OCI-LY1 (cell line): ENCODE measurements at regions not wholly inside any gene's neighbourhood (a gene's known extent, or its start where the extent isn't known, plus 50 kb on each side); places are given as distances from the start of the nearest gene placed in this dataset.
"Not testable (repeated sequence)": the region's sequence is repeated elsewhere in the genome, so short reads cannot be mapped to it uniquely, and the experiment has no call there.

Experiments used
- H2AFZ ChIP-seq: fragments of 200-600 bp; sonication (generic), shearing (Covaris generic); 2 replicates; pipeline ENCODE4 v1.6.0; 2014; ENCODE audit warnings: antibody characterized with exemption, mild to moderate bottlenecking, low read length
- H3F3A ChIP-seq: fragments of 200-600 bp; sonication (generic), shearing (Covaris generic); 2 replicates; pipeline ENCODE4 v1.6.0; 2014; ENCODE audit warnings: mild to moderate bottlenecking, antibody characterized with exemption, low read length, moderate library complexity; ENCODE audit not compliant: insufficient read depth
- H3K27ac ChIP-seq: fragments of 200-600 bp; sonication (generic); 2 replicates; pipeline ENCODE4 v1.5.1; 2014; ENCODE audit warnings: low read length, mixed run types, mild to moderate bottlenecking, low read depth; ENCODE audit not compliant: poor library complexity, severe bottlenecking
- H3K27me3 ChIP-seq: fragments of 200-600 bp; sonication (generic); 2 replicates; pipeline ENCODE4 v1.6.0; 2014; ENCODE audit warnings: antibody characterized with exemption, mild to moderate bottlenecking, low read length, moderate library complexity; ENCODE audit not compliant: insufficient read depth
- H3K36me3 ChIP-seq: fragments of 200-600 bp; sonication (generic); 2 replicates; pipeline ENCODE4 v1.6.1; 2014; ENCODE audit warnings: mild to moderate bottlenecking, antibody characterized with exemption, low read length, moderate library complexity, mixed read lengths; ENCODE audit not compliant: insufficient read depth
- H3K4me1 ChIP-seq: fragments of 200-600 bp; sonication (generic); 2 replicates; pipeline ENCODE4 v1.5.1; 2014; ENCODE audit warnings: mild to moderate bottlenecking, low read length, moderate library complexity; ENCODE audit not compliant: insufficient read depth, severe bottlenecking
- H3K4me2 ChIP-seq: fragments of 200-600 bp; sonication (generic), shearing (Covaris generic); 2 replicates; pipeline ENCODE4 v1.6.1; 2014; ENCODE audit warnings: low read length
- H3K4me3 ChIP-seq: fragments of 200-600 bp; sonication (generic); 2 replicates; pipeline ENCODE4 v1.5.1; 2014; ENCODE audit warnings: low read length, low read depth, mild to moderate bottlenecking, mixed read lengths; ENCODE audit not compliant: poor library complexity, severe bottlenecking
- H3K79me2 ChIP-seq: fragments of 200-600 bp; shearing (Covaris generic); 2 replicates; pipeline ENCODE4 v1.6.1; 2016; ENCODE audit warnings: mixed run types, low read length, mixed read lengths; ENCODE audit not compliant: insufficient read depth
- H3K9ac ChIP-seq: fragments of 200-600 bp; sonication (generic), shearing (Covaris generic); 2 replicates; pipeline ENCODE4 v1.6.1; 2014; ENCODE audit warnings: mild to moderate bottlenecking, low read length, mixed read lengths
- H3K9me2 ChIP-seq: fragments of 200-600 bp; sonication (generic), shearing (Covaris generic); 2 replicates; pipeline ENCODE4 v1.6.1; 2014; ENCODE audit warnings: low read depth, mild to moderate bottlenecking, low read length, mixed read lengths
- H3K9me3 ChIP-seq: fragments of 200-600 bp; shearing (Covaris generic); 2 replicates; pipeline ENCODE4 v1.6.1; 2014; ENCODE audit warnings: low read length, mixed read lengths
- H4K20me1 ChIP-seq: fragments of 200-600 bp; sonication (generic), shearing (Covaris generic); 2 replicates; pipeline ENCODE4 v1.6.0; 2016; ENCODE audit warnings: mild to moderate bottlenecking, low read length; ENCODE audit not compliant: insufficient read depth
- EZH2 ChIP-seq: fragments of 200-600 bp; sonication (generic), shearing (Covaris generic); IDR thresholded peaks from 2 replicates; pipeline ENCODE4 v1.8.0; 2017; ENCODE audit warnings: borderline replicate concordance, mixed run types, mild to moderate bottlenecking, antibody characterized with exemption, low read length, moderate library complexity, mixed read lengths
- TF ChIP-seq, protein P1 (sequence below): fragments of 200-600 bp; sonication (generic), shearing (Covaris generic); IDR thresholded peaks from 2 replicates; pipeline ENCODE4 v1.5.1; 2017; ENCODE audit warnings: mild to moderate bottlenecking, antibody characterized with exemption, low read length, moderate library complexity, mixed read lengths

DNA sequence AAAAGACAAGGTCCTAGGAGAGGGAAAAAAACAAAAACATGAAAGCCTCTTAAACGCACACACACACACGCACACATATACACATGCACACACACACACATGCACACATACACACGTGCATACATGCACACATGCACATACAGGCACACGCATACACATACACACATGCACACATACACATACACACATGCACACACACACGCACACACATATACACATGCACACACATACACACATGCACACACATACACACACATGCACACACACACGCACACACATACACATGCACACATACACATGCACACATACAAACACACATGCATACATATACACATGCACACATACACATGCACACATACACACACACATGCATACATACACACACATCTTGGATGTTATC, 78.1 kb upstream of the PPP2R5C start:
- Histone ChIP-seq H3K4me3 (no peak overlapping the region), H3K4me2 (no peak overlapping the region), H3K9ac (no peak overlapping the region), H3F3A (no peaks in the 10 kb centered on the region), H3K79me2 (no peaks in the 10 kb centered on the region), H3K4me1 (no peaks in the 10 kb centered on the region), H3K27ac (no peak overlapping the region), H3K9me3 (no peaks in the 10 kb centered on the region), H4K20me1 (no peaks in the 10 kb centered on the region), H2AFZ (no peak overlapping the region), H3K27me3 (no peaks in the 10 kb centered on the region), H3K9me2 (no peaks in the 10 kb centered on the region), H3K36me3 (no peaks in the 10 kb centered on the region)
- TF ChIP-seq EZH2, result no peak
- TF ChIP-seq, protein P1, sequence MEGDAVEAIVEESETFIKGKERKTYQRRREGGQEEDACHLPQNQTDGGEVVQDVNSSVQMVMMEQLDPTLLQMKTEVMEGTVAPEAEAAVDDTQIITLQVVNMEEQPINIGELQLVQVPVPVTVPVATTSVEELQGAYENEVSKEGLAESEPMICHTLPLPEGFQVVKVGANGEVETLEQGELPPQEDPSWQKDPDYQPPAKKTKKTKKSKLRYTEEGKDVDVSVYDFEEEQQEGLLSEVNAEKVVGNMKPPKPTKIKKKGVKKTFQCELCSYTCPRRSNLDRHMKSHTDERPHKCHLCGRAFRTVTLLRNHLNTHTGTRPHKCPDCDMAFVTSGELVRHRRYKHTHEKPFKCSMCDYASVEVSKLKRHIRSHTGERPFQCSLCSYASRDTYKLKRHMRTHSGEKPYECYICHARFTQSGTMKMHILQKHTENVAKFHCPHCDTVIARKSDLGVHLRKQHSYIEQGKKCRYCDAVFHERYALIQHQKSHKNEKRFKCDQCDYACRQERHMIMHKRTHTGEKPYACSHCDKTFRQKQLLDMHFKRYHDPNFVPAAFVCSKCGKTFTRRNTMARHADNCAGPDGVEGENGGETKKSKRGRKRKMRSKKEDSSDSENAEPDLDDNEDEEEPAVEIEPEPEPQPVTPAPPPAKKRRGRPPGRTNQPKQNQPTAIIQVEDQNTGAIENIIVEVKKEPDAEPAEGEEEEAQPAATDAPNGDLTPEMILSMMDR, result no peak

DNA sequence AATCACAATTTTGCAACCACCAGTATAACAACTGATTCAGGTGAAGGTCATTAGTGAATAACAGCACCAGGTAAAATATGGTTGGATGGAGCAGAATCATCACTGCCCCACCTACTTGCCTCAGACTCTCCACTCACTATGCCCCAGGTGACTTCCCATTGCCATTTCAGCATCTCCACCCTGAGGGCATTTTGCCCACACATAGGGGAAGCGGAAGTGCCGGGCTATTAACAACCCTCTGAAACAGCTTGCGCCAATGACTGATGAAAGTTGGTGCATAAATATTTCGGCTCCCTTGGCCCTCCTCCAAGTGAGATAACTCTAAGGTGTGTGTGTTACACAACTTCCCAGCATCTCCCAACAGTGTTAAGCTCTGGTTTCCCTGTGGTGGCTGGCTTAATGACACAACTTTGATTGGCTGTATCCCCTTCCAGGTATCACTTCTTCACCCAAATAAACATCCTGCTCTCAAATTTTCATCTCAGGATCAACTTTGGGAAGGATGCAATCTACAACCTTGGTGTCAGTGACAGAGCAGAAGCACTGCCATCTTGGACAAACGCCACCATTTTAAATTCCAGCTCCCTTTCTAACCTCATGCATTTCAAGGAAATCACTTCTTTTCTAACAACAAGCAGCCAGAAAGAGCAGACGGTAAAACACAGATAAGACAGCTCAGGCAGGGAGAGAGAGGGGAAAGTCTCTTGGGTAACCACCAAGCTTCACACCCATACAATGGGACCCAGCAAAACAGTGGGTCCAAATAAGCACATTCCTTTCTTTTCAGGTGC, 73.6 kb upstream of the PPP2R5C start:
- Histone ChIP-seq H3F3A (no peaks in the 10 kb centered on the region), H3K9me2 (no peaks in the 10 kb centered on the region), H3K27ac (no peak overlapping the region), H3K4me2 (no peak overlapping the region), H3K9ac (no peak overlapping the region), H3K79me2 (no peaks in the 10 kb centered on the region), H3K36me3 (no peaks in the 10 kb centered on the region), H3K4me3 (no peak overlapping the region), H2AFZ (no peak overlapping the region), H4K20me1 (no peaks in the 10 kb centered on the region), H3K9me3 (no peaks in the 10 kb centered on the region), H3K4me1 (no peaks in the 10 kb centered on the region), H3K27me3 (no peaks in the 10 kb centered on the region)
- TF ChIP-seq, protein P1, result no peak
- no peak for TF ChIP-seq EZH2

DNA sequence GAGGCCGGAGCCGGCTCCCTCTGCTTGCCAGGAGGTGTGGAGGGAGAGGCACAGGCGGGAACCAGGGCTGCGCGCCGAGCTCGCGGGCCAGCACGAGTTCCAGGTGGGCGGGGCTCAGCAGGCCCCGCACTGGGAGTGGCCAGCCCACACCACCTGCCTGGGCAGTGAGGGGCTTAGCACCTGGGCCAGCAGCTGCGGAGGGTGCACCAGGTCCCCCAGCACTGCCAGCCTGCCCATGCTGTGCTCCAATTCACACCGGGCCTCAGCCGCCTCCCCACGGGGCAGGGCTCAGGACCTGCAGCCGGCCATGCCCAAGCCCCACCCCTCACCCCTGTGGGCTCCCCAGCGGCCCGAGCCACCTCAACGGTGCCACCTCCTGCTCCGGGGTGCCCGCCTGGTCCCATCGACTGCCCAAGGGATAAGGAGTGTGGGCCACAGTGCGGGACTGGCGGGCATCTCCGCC, 72.4 kb upstream of the PPP2R5C start:
- Histone ChIP-seq H3K4me2 (no peak overlapping the region), H2AFZ (no peak overlapping the region), H3K36me3 (no peaks in the 10 kb centered on the region), H4K20me1 (no peaks in the 10 kb centered on the region), H3F3A (no peaks in the 10 kb centered on the region), H3K27me3 (no peaks in the 10 kb centered on the region), H3K9ac (no peak overlapping the region), H3K9me3 (no peaks in the 10 kb centered on the region), H3K27ac (no peak overlapping the region), H3K4me3 (no peak overlapping the region), H3K79me2 (no peaks in the 10 kb centered on the region), H3K4me1 (no peaks in the 10 kb centered on the region), H3K9me2 (no peaks in the 10 kb centered on the region)
- no peak for TF ChIP-seq EZH2
- TF ChIP-seq, protein P1, result no peak

DNA sequence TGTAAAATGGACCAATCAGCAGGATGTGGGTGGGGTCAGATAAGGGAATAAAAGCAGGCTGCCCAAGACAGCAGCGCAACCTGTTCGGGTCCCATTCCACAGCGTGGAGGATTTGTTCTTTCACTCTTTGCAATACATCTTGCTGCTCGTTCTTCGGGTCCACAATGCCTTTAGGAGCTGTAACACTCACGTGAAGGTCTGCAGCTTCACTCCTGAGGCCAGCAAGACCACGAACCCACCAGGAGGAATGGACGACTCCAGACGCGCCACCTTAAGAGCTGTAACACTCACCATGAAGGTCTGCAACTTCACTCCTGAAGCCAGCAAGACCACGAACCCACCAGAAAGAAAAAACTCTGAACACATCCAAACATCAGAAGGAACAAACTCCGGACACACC, 71.5 kb upstream of the PPP2R5C start:
- not testable (repeated sequence) for H3K79me2 ChIP-seq, H3K9me3 ChIP-seq, H3K9ac ChIP-seq, H3K4me1 ChIP-seq, H3K9me2 ChIP-seq, H3K4me3 ChIP-seq, H2AFZ ChIP-seq, H3K27ac ChIP-seq, H4K20me1 ChIP-seq, H3K27me3 ChIP-seq, H3K36me3 ChIP-seq, H3F3A ChIP-seq, H3K4me2 ChIP-seq
